HG03095 (cell line): ENCODE measurements at regions not wholly inside any gene's neighbourhood (a gene's known extent, or its start where the extent isn't known, plus 50 kb on each side); places are given as distances from the start of the nearest gene placed in this dataset.

ENCODE experiments used
- ATAC-seq: cut with Tn5 transposase; IDR thresholded peaks from one replicate; pipeline ENCODE4 v1.9.1; 2021; ENCODE audit warnings: moderate library complexity; ENCODE audit not compliant: unreplicated experiment

GRCh38 chr14:51307551-51307950 lies 67.5 kb downstream of the TMX1 start:
- ATAC-seq: no peak

- ATAC-seq: no peak
Observed at GRCh38 chr14:51308866-51309265, 68.8 kb downstream of the TMX1 start.

GRCh38 chr14:51310505-51310944 lies 70.5 kb downstream of the TMX1 start:
- ATAC-seq: no peak

DNA sequence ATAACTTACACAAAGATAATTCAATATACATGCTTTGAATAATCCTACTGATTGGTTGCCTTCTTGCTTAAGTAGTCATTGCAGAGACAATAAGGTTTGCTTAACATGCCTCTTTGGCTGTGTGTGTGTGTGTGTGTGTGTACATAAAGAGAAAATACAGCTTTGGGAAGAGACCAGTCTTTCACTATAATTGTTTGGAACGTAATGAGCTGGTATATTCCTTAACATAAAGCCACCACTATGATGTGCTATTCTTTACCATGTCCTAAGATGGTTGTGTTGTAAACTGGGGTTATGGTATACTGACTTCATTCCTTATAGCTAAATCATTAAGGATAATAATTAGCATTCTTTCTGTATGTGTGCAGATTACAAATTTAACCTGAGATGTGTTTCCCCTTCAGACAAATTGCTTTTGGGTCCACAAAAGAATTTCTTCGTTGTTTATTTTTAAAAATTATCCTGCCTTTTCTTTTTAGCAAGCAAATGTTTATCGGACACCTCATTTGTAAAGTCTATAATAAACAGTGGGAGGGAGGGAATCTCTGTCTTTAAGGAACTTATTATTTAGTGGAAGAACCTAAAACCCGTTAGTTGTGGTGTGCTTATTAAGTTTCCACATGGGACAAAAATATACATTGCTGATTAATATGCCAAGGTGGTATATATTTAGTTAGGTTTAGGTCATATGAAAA lies 74.4 kb downstream of the TMX1 start:
- ATAC-seq: no peak

DNA sequence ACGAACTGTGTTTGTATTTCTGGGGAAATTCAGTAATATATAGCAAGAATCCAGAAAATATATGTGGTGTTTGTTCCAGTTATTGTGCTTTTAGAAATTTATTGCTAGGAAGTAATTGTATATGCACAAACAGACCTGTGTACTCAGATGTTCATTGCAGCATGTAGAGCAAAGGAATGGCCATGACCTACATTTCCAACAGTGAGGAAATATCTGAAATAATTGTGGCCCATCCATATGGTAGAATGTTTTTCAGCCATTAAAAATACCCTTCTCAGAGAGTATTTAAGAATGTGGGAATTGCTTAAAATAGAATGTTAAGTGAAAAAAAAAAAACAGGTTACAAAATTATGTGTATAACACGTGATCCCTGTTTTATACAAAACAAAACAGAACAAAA lies 77.3 kb downstream of the TMX1 start:
- no peak for ATAC-seq

GRCh38 chr14:51318813-51319597 lies 79.0 kb downstream of the TMX1 start:
- ATAC-seq: no peak

- no peak for ATAC-seq
Observed at GRCh38 chr14:51321036-51321435, 81.0 kb downstream of the TMX1 start.

DNA sequence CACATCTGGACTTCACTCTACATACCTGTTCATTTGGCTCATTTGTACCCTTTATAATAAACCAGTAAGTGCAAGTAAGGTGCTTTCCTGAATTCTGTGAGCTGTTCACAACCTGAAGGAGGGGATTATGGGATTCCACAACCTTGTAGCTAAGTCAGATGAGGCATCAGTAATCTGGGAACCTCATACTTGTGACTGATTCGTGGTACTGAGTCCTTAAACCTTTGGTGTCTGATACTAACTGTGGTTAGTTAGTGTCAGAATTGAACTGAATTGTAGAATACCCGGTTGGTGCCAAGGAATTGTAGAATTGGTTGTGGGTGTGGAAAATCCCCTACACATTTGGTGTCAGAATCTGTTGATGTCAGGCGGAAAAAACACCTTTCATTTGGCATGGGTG lies 83.4 kb downstream of the TMX1 start:
- no peak for ATAC-seq

DNA sequence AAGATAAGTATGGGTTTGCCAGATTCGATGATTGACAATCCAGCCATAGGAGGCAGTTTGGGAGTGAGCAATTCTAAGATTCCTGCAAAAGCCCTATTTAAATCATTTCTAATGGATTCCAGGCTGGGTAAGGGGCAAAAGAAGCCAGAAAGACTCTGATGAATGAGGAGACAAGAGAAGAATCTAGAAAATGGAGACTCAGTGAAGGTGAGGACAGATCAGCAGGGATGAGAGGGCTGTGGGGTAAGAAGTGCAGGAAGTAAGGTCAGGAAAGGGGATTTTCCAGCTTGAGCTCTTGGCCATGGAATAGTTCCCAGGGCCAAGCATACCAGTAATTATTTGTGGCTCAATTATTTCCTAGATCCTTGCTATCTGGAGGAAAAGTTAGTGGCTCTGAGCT lies 87.3 kb downstream of the TMX1 start:
- ATAC-seq: no peak

DNA sequence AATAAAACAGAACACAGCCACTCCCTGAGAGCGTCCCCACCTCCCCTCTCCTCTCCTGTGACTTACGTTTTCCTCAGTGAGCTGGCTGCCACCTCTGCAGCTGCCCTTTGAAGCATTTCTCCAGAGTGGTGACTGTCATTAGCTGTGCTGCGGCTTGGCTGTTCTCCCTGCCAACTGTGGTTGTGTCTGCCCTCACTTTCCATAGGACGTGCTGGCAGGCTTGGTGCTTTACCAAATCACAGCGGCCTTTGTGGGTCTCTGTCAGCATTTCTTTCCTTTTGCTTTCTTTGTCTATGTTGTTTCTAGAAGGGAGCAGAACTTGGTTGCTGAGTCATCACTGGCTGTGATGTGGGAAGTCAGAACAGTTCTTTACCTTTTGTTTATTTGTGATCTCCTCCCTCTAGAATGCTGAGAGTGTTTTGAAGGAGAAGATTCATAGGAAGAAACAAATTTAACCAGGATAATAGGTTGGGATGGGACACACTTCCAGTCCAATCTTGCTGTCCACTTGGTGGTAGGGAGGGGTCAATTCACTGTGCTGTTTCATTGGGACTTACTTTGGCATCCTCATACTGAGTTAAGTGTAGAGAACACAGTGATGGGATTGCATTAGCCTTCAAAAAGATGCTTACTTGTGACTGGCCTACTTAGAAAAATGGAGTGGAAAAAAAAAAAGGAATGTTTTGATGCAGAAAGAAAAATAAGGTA lies 88.2 kb downstream of the TMX1 start:
- ATAC-seq: no peak

DNA sequence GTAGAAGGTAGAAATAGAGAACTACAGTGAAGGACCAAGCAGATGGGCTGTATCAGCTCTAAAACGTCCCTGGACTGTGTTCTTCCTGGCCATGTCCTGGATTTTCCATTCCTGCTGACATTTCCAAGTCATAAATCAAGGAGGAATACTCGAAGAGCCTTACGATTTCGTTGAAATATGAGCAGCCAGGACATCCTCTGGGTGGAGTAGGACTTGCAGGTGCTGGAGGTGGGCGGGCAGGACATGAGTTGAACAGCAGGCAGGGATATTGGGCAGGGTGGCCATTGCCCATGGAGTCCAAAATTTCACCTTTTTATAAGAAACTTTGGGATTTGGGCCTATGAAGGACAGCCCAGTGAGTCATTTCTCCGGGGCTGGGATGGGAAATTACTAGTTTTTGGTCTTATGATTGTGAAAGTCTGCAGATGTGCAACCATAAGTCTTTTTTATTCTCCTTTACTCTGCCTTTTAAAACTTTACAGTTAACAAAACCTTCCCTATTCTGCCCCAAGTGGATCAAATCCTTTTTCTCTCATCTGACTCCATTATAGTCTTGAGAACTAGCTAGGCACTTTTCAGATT lies 88.8 kb downstream of the TMX1 start:
- no peak for ATAC-seq

DNA sequence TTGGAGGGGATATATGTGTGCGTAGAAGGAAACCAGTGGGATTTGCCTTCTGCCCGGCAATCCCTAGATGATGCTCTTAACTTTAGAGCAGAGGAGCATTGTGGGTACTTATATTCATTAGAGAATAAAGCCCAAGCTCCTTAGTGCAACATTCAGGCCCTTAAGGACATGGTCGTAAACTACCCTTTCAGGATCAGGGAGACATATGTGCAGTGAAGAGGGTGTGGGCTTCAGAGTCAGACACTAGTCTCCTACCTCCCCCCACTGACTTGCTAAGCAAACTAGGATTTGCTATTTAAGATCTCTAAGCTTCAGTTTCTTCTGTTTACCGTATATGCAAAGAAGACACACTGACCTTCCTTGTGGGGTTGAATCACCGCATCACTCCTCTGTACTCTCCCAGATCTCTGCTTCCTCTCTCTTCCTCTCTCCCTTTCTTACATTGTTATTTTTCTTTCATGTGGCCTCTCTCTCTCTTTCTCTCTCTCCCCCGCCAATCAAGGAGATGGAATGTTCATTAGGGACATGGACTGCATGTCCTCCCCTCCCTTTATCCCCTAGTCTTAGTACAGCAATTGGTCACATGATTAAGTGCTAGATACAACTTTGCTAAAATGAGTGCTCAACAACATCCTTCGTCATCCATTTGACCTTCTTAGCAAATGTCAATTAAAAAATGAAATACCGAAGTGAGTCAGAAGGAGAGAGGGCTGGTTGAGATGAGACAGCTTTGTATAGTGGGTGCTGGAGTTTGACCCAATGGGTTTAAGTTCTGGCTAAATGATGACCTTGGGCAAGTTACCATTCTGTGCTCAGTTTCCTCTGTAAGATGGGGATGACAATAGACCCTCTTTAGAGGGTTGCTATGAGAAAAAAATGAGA lies 91.7 kb downstream of the TMX1 start:
- ATAC-seq: no peak

GRCh38 chr14:51333299-51333698 lies 93.3 kb downstream of the TMX1 start:
- ATAC-seq: no peak

GRCh38 chr14:51333901-51334521 lies 94.0 kb downstream of the TMX1 start:
- no peak for ATAC-seq

- ATAC-seq: no peak
Observed at GRCh38 chr14:51334566-51334965, 94.5 kb downstream of the TMX1 start.

- no peak for ATAC-seq
Observed at GRCh38 chr14:51335531-51335930, 95.5 kb downstream of the TMX1 start.

GRCh38 chr14:51335961-51336723 lies 96.1 kb downstream of the TMX1 start:
- ATAC-seq: no peak

GRCh38 chr14:51336734-51337133 lies 96.7 kb downstream of the TMX1 start:
- ATAC-seq: no peak

GRCh38 chr14:51337520-51337919 lies 97.5 kb downstream of the TMX1 start:
- no peak for ATAC-seq
